ENCODE measurements at regions not wholly inside any gene's neighbourhood (a gene's known extent, or its start where the extent isn't known, plus 50 kb on each side); places are given as distances from the start of the nearest gene placed in this dataset.

DNA sequence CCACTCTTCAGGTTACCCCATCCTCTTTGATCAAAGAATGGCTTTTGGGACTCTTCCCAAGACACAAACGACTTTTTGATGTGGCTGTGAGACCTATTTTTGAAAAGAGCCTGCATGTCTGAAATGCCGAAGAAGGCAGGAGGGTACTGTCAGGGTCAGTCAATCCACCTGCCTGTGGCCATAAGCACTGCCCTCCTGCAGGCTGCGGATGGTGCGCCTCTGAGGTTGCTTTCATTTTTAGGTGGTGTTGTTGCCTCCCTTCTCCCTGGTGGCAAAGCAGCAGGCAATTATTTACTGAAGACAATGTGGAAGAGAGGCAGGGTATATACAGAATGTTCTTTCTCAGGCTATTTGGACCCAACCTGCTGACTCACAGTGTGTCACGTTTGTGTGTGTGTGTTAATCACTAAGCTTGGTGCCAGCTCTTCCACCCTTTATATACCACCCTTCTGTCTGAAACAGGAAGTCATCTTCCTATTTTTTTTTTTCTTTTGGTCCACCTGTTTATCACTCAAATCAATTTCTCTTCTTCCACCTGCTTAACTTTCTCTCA is 1421.2 kb upstream of the CELF2 start:
- TF ChIP-seq, protein P1, sequence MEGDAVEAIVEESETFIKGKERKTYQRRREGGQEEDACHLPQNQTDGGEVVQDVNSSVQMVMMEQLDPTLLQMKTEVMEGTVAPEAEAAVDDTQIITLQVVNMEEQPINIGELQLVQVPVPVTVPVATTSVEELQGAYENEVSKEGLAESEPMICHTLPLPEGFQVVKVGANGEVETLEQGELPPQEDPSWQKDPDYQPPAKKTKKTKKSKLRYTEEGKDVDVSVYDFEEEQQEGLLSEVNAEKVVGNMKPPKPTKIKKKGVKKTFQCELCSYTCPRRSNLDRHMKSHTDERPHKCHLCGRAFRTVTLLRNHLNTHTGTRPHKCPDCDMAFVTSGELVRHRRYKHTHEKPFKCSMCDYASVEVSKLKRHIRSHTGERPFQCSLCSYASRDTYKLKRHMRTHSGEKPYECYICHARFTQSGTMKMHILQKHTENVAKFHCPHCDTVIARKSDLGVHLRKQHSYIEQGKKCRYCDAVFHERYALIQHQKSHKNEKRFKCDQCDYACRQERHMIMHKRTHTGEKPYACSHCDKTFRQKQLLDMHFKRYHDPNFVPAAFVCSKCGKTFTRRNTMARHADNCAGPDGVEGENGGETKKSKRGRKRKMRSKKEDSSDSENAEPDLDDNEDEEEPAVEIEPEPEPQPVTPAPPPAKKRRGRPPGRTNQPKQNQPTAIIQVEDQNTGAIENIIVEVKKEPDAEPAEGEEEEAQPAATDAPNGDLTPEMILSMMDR (IDR thresholded peaks at IDR 0.05), result no peak
- TF ChIP-seq POLR2A (IDR thresholded peaks at IDR 0.05), result no peak

Data from esophagus squamous epithelium (tissue), 4 donors.